ENCODE measurements at regions not wholly inside any gene's neighbourhood (a gene's known extent, or its start where the extent isn't known, plus 50 kb on each side); places are given as distances from the start of the nearest gene placed in this dataset.

DNA sequence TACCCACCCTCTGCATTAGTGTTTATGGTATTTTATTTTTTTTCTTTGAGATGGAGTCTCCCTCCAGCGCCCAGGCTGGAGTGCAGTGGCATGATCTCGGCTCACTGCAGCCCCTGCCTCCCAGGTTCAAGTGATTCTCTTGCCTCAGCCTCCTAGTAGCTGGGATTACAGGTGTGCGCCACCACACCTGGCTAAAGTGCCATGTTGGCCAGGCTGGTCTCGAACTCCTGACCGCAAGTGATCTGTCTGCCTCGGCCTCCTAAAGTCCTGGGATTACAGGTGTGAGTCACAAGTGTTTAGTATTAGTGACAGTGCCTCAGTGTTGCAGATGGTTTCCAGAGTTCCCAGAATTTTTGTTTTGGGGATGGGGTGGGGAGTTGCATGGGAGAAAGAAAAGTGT is 120.3 kb downstream of the NPY start:
- no peak for DNase-seq (ENCODE audit: low read depth in 1 of 2, low spot score in 1 of 2)
- H3K27me3 ChIP-seq (ENCODE audit: insufficient read depth, poor library complexity, severe bottlenecking), result peaks cover 4% of the 10 kb centered on the region
- no peak overlapping the region for H3K27ac ChIP-seq (replicated peaks)
- H3K4me3 ChIP-seq (replicated peaks; ENCODE audit: insufficient read depth, low read length), result no peak overlapping the region
- TF ChIP-seq CTCF (IDR thresholded peaks at IDR 0.05; ENCODE audit: insufficient read depth, low read length), result no peak
- TF ChIP-seq, protein P1, sequence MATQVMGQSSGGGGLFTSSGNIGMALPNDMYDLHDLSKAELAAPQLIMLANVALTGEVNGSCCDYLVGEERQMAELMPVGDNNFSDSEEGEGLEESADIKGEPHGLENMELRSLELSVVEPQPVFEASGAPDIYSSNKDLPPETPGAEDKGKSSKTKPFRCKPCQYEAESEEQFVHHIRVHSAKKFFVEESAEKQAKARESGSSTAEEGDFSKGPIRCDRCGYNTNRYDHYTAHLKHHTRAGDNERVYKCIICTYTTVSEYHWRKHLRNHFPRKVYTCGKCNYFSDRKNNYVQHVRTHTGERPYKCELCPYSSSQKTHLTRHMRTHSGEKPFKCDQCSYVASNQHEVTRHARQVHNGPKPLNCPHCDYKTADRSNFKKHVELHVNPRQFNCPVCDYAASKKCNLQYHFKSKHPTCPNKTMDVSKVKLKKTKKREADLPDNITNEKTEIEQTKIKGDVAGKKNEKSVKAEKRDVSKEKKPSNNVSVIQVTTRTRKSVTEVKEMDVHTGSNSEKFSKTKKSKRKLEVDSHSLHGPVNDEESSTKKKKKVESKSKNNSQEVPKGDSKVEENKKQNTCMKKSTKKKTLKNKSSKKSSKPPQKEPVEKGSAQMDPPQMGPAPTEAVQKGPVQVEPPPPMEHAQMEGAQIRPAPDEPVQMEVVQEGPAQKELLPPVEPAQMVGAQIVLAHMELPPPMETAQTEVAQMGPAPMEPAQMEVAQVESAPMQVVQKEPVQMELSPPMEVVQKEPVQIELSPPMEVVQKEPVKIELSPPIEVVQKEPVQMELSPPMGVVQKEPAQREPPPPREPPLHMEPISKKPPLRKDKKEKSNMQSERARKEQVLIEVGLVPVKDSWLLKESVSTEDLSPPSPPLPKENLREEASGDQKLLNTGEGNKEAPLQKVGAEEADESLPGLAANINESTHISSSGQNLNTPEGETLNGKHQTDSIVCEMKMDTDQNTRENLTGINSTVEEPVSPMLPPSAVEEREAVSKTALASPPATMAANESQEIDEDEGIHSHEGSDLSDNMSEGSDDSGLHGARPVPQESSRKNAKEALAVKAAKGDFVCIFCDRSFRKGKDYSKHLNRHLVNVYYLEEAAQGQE (IDR thresholded peaks at IDR 0.05; ENCODE audit: insufficient replicate concordance, low read depth), result no peak
- TF ChIP-seq GABPA (IDR thresholded peaks at IDR 0.05; ENCODE audit: low read depth), result no peak
- no peak for TF ChIP-seq POLR2AphosphoS5 (IDR thresholded peaks at IDR 0.05; ENCODE audit: low read depth)
- TF ChIP-seq SPI1 (IDR thresholded peaks at IDR 0.05; ENCODE audit: borderline replicate concordance, low read depth), result no peak

DNA sequence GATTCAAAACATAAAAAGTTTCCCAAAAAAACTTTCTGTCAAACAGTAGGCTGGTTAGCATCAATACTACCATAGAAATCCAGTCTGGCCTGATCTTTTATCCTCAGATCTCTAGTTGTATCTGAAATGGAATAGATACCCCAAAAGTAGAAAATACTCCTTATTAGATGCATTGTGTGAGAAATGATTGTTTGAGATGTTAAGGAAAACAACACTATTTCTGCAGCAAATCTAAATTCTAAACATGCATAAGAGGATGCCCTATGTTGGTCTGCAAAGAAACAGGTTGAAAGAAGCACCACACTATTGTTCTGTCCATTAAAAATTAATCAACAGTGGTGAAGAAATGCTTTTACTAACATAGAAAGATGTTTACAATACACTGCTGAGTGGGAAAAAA is 121.0 kb downstream of the NPY start:
- TF ChIP-seq GABPA (IDR thresholded peaks at IDR 0.05; ENCODE audit: low read depth), result no peak
- TF ChIP-seq CTCF (IDR thresholded peaks at IDR 0.05; ENCODE audit: insufficient read depth, low read length), result no peak
- TF ChIP-seq, protein P1 (IDR thresholded peaks at IDR 0.05; ENCODE audit: insufficient replicate concordance, low read depth), result no peak
- TF ChIP-seq SPI1 (IDR thresholded peaks at IDR 0.05; ENCODE audit: borderline replicate concordance, low read depth), result no peak
- TF ChIP-seq POLR2AphosphoS5 (IDR thresholded peaks at IDR 0.05; ENCODE audit: low read depth), result no peak
- H3K27ac ChIP-seq (replicated peaks), result no peak overlapping the region
- peaks cover 4% of the 10 kb centered on the region for H3K27me3 ChIP-seq (ENCODE audit: insufficient read depth, poor library complexity, severe bottlenecking)
- DNase-seq (ENCODE audit: low read depth in 1 of 2, low spot score in 1 of 2), result no peak
- no peak overlapping the region for H3K4me3 ChIP-seq (replicated peaks; ENCODE audit: insufficient read depth, low read length)

DNA sequence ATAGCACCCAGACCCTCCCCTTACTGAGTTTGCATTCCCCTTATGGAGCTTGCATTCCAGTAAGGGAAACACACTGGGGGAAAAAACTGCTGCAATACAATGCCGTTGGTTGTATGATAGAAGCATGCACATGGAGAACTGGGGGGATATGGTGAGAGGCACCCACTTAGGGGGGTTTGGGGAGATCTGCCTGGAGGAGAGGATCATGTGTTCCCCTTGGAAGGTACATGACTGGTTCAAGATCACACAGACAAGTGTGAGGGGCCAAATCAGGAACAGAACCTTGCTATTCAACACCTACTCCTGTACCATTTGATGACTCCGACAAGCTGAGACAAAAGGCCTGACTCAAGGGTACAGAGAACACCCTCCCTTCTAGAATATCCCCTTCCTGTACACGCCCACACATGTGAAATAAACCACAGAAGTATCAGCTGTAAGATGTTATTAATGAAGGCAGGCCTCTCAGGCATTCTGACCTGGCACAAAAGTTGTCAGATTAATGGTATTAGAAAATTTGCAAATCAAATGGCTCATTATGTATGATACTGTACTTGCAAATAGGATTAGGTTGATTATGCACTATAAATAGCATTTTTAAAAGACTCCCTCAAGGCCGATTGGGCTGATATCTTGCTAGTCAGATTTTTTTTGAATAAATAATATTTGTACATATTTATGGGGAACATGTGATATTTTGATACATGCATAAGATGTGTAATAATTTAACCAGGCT is 122.2 kb downstream of the NPY start:
- DNase-seq (ENCODE audit: low read depth in 1 of 2, low spot score in 1 of 2), result no peak
- no peak overlapping the region for H3K27ac ChIP-seq (replicated peaks)
- H3K27me3 ChIP-seq (ENCODE audit: insufficient read depth, poor library complexity, severe bottlenecking), result peaks cover 4% of the 10 kb centered on the region
- H3K4me3 ChIP-seq (replicated peaks; ENCODE audit: insufficient read depth, low read length), result no peak overlapping the region
- TF ChIP-seq POLR2AphosphoS5 (IDR thresholded peaks at IDR 0.05; ENCODE audit: low read depth) (no peak), GABPA (IDR thresholded peaks at IDR 0.05; ENCODE audit: low read depth) (no peak), CTCF (IDR thresholded peaks at IDR 0.05; ENCODE audit: insufficient read depth, low read length) (no peak), SPI1 (IDR thresholded peaks at IDR 0.05; ENCODE audit: borderline replicate concordance, low read depth) (no peak)
- TF ChIP-seq, protein P1 (IDR thresholded peaks at IDR 0.05; ENCODE audit: insufficient replicate concordance, low read depth), result no peak
